ENCODE measurements at regions not wholly inside any gene's neighbourhood (a gene's known extent, or its start where the extent isn't known, plus 50 kb on each side); places are given as distances from the start of the nearest gene placed in this dataset.

DNA sequence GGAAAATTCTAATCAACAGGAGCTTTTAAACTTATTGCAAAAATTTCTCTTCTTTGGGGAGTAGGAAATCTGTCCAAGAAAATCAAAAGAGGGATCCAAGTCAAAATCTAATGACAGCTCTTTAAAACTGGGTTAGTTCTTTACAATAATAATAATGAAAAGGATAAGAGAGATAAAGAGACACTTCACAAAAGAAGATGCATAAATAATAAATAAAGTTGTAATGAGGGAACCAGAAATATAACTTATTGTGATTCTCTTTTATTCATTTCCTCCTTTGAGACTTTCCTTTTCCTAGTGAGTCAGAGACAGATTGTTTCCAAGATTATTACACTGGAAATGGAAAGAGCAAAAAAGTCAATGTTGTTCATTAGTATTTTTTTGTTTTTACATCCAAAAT, 1029.3 kb downstream of the PCDH17 start:
- DNase-seq: no peak
- Histone ChIP-seq H3K9ac (ENCODE audit: low read length) (no peak overlapping the region), H3K36me3 (replicated peaks; ENCODE audit: insufficient read depth, low read length) (no peaks in the 10 kb centered on the region), H3K4me2 (ENCODE audit: low read depth, low read length) (no peak overlapping the region), H2AFZ (ENCODE audit: low read length) (no peak overlapping the region), H3K4me3 (ENCODE audit: low read length) (no peak overlapping the region), H3K27me3 (replicated peaks; ENCODE audit: insufficient read depth, low read length) (no peaks in the 10 kb centered on the region), H3K79me2 (ENCODE audit: low read length) (no peaks in the 10 kb centered on the region), H3K27ac (ENCODE audit: low read length) (no peak overlapping the region), H4K20me1 (ENCODE audit: insufficient read depth, low read length) (no peaks in the 10 kb centered on the region), H3F3A (ENCODE audit: insufficient read depth, low read length) (no peaks in the 10 kb centered on the region), H3K9me2 (replicated peaks; ENCODE audit: insufficient read depth, low read length) (no peaks in the 10 kb centered on the region), H3K9me3 (replicated peaks; ENCODE audit: insufficient read depth, low read length) (no peaks in the 10 kb centered on the region), H3K4me1 (ENCODE audit: low read length) (no peaks in the 10 kb centered on the region)
- TF ChIP-seq EZH2 (optimal IDR thresholded peaks at IDR 0.05; ENCODE audit: low read depth, low read length): no peak
- TF ChIP-seq EZH2phosphoT487 (IDR thresholded peaks at IDR 0.05; ENCODE audit: low read length): no peak
- TF ChIP-seq, protein P1, sequence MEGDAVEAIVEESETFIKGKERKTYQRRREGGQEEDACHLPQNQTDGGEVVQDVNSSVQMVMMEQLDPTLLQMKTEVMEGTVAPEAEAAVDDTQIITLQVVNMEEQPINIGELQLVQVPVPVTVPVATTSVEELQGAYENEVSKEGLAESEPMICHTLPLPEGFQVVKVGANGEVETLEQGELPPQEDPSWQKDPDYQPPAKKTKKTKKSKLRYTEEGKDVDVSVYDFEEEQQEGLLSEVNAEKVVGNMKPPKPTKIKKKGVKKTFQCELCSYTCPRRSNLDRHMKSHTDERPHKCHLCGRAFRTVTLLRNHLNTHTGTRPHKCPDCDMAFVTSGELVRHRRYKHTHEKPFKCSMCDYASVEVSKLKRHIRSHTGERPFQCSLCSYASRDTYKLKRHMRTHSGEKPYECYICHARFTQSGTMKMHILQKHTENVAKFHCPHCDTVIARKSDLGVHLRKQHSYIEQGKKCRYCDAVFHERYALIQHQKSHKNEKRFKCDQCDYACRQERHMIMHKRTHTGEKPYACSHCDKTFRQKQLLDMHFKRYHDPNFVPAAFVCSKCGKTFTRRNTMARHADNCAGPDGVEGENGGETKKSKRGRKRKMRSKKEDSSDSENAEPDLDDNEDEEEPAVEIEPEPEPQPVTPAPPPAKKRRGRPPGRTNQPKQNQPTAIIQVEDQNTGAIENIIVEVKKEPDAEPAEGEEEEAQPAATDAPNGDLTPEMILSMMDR (IDR thresholded peaks at IDR 0.05; ENCODE audit: low read length): no peak

DNA sequence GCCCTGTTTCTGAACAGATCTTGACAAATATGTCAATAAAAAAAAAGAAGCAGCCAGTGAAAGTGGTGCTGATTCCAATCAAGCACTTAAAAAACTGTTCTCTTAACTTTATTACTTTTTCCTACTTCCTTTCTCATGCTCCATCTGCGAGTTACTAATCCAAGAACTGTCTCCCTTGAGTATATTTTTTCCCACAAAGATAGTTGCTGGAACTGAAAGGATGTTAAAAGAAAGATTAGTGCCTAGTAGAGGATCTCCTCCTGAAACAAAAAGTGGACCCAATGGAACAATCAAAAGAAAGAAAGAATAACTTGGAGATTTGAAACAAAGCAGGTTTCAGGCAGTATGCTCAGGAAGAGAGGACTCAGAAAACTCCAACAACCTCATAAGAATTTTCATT, 1034.8 kb downstream of the PCDH17 start:
- H3K4me3 ChIP-seq (ENCODE audit: low read length): no peak overlapping the region
- H3K9me2 ChIP-seq (replicated peaks; ENCODE audit: insufficient read depth, low read length): no peaks in the 10 kb centered on the region
- H3K9me3 ChIP-seq (replicated peaks; ENCODE audit: insufficient read depth, low read length): no peaks in the 10 kb centered on the region
- no peaks in the 10 kb centered on the region for H3F3A ChIP-seq (ENCODE audit: insufficient read depth, low read length)
- H4K20me1 ChIP-seq (ENCODE audit: insufficient read depth, low read length): no peaks in the 10 kb centered on the region
- TF ChIP-seq EZH2phosphoT487 (IDR thresholded peaks at IDR 0.05; ENCODE audit: low read length): no peak
- TF ChIP-seq, protein P1 (IDR thresholded peaks at IDR 0.05; ENCODE audit: low read length): no peak
- no peak for TF ChIP-seq EZH2 (optimal IDR thresholded peaks at IDR 0.05; ENCODE audit: low read depth, low read length)
- H3K36me3 ChIP-seq (replicated peaks; ENCODE audit: insufficient read depth, low read length): no peaks in the 10 kb centered on the region
- no peaks in the 10 kb centered on the region for H3K27me3 ChIP-seq (replicated peaks; ENCODE audit: insufficient read depth, low read length)
- no peaks in the 10 kb centered on the region for H3K4me1 ChIP-seq (ENCODE audit: low read length)
- DNase-seq: no peak
- no peaks in the 10 kb centered on the region for H3K79me2 ChIP-seq (ENCODE audit: low read length)
- no peak overlapping the region for H3K4me2 ChIP-seq (ENCODE audit: low read depth, low read length)
- H2AFZ ChIP-seq (ENCODE audit: low read length): no peak overlapping the region
- no peak overlapping the region for H3K27ac ChIP-seq (ENCODE audit: low read length)
- no peak overlapping the region for H3K9ac ChIP-seq (ENCODE audit: low read length)

DNA sequence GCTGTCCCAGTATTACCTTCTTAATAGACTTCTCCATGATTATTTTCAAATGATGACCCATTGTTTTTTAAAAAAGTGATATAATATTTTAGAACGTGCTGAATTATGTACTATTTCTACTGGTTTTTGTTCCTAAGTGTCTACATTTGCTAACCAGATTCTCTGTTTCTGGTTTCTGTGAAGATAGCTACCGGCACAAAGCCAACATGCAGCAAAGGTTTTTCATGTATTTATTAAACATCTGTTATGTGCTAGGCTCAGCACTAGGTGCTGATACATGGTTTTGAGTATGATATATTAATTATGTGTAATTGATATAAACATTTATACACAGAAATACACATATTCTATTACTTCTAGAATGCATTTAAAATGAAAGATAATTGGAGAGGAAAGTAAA, 1035.6 kb downstream of the PCDH17 start:
- Histone ChIP-seq H4K20me1 (ENCODE audit: insufficient read depth, low read length) (no peaks in the 10 kb centered on the region), H3K27me3 (replicated peaks; ENCODE audit: insufficient read depth, low read length) (no peaks in the 10 kb centered on the region), H3K4me3 (ENCODE audit: low read length) (no peak overlapping the region), H3K9ac (ENCODE audit: low read length) (no peak overlapping the region), H3K36me3 (replicated peaks; ENCODE audit: insufficient read depth, low read length) (no peaks in the 10 kb centered on the region), H3K9me3 (replicated peaks; ENCODE audit: insufficient read depth, low read length) (no peaks in the 10 kb centered on the region), H3K27ac (ENCODE audit: low read length) (no peak overlapping the region), H3F3A (ENCODE audit: insufficient read depth, low read length) (no peaks in the 10 kb centered on the region), H2AFZ (ENCODE audit: low read length) (no peak overlapping the region), H3K4me2 (ENCODE audit: low read depth, low read length) (no peak overlapping the region), H3K9me2 (replicated peaks; ENCODE audit: insufficient read depth, low read length) (no peaks in the 10 kb centered on the region), H3K79me2 (ENCODE audit: low read length) (no peaks in the 10 kb centered on the region), H3K4me1 (ENCODE audit: low read length) (no peaks in the 10 kb centered on the region)
- TF ChIP-seq EZH2 (optimal IDR thresholded peaks at IDR 0.05; ENCODE audit: low read depth, low read length): no peak
- TF ChIP-seq EZH2phosphoT487 (IDR thresholded peaks at IDR 0.05; ENCODE audit: low read length): no peak
- TF ChIP-seq, protein P1 (IDR thresholded peaks at IDR 0.05; ENCODE audit: low read length): no peak
- DNase-seq: no peak
